ENCODE measurements at regions not wholly inside any gene's neighbourhood (a gene's known extent, or its start where the extent isn't known, plus 50 kb on each side); places are given as distances from the start of the nearest gene placed in this dataset.

DNA sequence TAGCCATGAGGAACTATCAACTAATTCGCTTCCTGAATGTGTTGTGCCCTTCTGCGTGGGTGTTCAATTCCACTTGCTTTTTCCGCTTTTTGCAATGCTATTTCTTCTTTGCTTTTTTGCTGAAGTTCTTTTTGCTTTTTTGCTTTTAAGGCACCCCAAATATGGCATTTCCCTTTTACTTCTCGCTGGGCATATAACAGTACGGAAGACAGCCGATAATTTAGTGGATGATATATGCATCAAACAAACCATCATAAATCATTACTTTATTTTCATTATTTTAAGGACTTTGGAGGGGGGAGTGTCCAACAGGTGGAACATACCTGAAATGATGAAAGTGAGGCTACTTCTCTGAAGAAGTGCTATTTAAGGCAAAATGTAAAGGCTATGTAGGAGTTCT, 277.0 kb upstream of the MTPN start:
- TF ChIP-seq CTCF (IDR thresholded peaks at IDR 0.05), result no peak
- no peak for TF ChIP-seq EP300 (IDR thresholded peaks at IDR 0.05)
- TF ChIP-seq POLR2A (IDR thresholded peaks at IDR 0.05), result no peak
- TF ChIP-seq POLR2AphosphoS5 (IDR thresholded peaks at IDR 0.05), result no peak

Measured in stomach (tissue), 4 donors.